DOHH2 (cell line): ENCODE measurements at regions not wholly inside any gene's neighbourhood (a gene's known extent, or its start where the extent isn't known, plus 50 kb on each side); places are given as distances from the start of the nearest gene placed in this dataset.

ENCODE experiments used
- H3F3A ChIP-seq: fragments of 200-600 bp; sonication (generic), shearing (Covaris generic); 2 replicates; pipeline ENCODE4 v1.6.0; 2016; ENCODE audit warnings: antibody characterized with exemption, mild to moderate bottlenecking; ENCODE audit not compliant: control insufficient read depth, insufficient read depth
- H3K27ac ChIP-seq: fragments of 200-600 bp; sonication (generic); 2 replicates; pipeline ENCODE4 v1.5.1; 2014; ENCODE audit warnings: low read depth, mild to moderate bottlenecking, low read length, moderate library complexity
- H3K27me3 ChIP-seq: fragments of 200-600 bp; sonication (generic); 2 replicates; pipeline ENCODE4 v1.6.1; 2014; ENCODE audit warnings: mild to moderate bottlenecking, low read length, mixed read lengths; ENCODE audit not compliant: control insufficient read depth
- H3K36me3 ChIP-seq: fragments of 200-600 bp; sonication (generic); 2 replicates; pipeline ENCODE4 v1.6.1; 2014; ENCODE audit warnings: mild to moderate bottlenecking, low read length, moderate library complexity, mixed read lengths; ENCODE audit not compliant: control insufficient read depth
- H3K4me1 ChIP-seq: fragments of 200-600 bp; sonication (generic); 2 replicates; pipeline ENCODE4 v1.6.1; 2014; ENCODE audit warnings: mild to moderate bottlenecking, low read length, mixed read lengths; ENCODE audit not compliant: control insufficient read depth
- H3K4me2 ChIP-seq: fragments of 200-600 bp; sonication (generic); 2 replicates; pipeline ENCODE4 v1.6.0; 2014; ENCODE audit warnings: mild to moderate bottlenecking, low read length, moderate library complexity
- H3K4me3 ChIP-seq: fragments of 200-600 bp; sonication (generic); 2 replicates; pipeline ENCODE4 v1.5.1; 2014; ENCODE audit warnings: mild to moderate bottlenecking, low read length, mixed read lengths
- H3K79me2 ChIP-seq: fragments of 200-600 bp; sonication (generic); 2 replicates; pipeline ENCODE4 v1.6.1; 2014; ENCODE audit warnings: mild to moderate bottlenecking, low read length, mixed read lengths; ENCODE audit not compliant: control insufficient read depth
- H3K9me2 ChIP-seq: fragments of 200-600 bp; sonication (generic); replicated peaks from 2 replicates; pipeline ENCODE4 v1.6.1; 2014; ENCODE audit warnings: mild to moderate bottlenecking, low read length, mixed read lengths; ENCODE audit not compliant: control insufficient read depth
- H3K9me3 ChIP-seq: fragments of 200-600 bp; sonication (generic); 2 replicates; pipeline ENCODE4 v1.6.1; 2014; ENCODE audit warnings: antibody characterized with exemption, low read length, mixed read lengths; ENCODE audit not compliant: control insufficient read depth, insufficient read depth
- H4K20me1 ChIP-seq: fragments of 200-600 bp; sonication (generic); 2 replicates; pipeline ENCODE4 v1.6.0; 2014; ENCODE audit warnings: low read depth, mild to moderate bottlenecking, antibody characterized with exemption, low read length, moderate library complexity; ENCODE audit not compliant: control insufficient read depth, insufficient read depth
- CTCF ChIP-seq: fragments of 200-600 bp; sonication (generic); IDR thresholded peaks from one replicate; pipeline ENCODE4 v1.5.1; 2014; ENCODE audit warnings: antibody characterized with exemption, mild to moderate bottlenecking, low read depth, low read length; ENCODE audit not compliant: poor library complexity, severe bottlenecking
- EZH2phosphoT487 ChIP-seq: fragments of 200-600 bp; sonication (generic); IDR thresholded peaks from 2 replicates; pipeline ENCODE4 v1.6.1; 2017; ENCODE audit warnings: borderline replicate concordance, mild to moderate bottlenecking, antibody characterized with exemption, low read length, moderate library complexity, mixed read lengths

DNA sequence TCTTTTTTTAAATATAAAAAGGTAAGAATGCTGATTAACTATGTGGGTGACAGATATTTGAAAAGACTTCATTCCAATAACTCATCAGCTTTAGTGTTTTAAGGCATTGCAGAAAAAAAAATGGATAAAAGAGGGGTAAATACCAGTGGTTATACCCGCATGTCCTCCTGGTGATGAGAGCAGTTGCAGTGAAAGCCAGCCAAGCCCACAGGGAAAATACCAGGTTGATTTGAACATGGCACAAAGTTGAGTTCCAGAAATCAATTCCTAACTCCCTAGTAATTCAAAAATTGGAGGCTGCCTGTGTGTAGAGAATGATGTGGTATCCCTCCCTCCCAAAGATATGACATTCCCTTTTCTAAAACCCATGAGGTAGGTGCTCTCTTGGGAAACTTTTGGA is 453.2 kb upstream of the SOX9 start:
- Histone ChIP-seq H3F3A (no peaks in the 10 kb centered on the region), H3K27me3 (no peaks in the 10 kb centered on the region), H3K79me2 (no peaks in the 10 kb centered on the region), H3K36me3 (no peaks in the 10 kb centered on the region), H4K20me1 (no peaks in the 10 kb centered on the region), H3K4me1 (no peaks in the 10 kb centered on the region), H3K4me2 (no peak overlapping the region), H3K9me3 (no peaks in the 10 kb centered on the region), H3K9me2 (no peaks in the 10 kb centered on the region), H3K4me3 (no peak overlapping the region), H3K27ac (no peak overlapping the region)
- TF ChIP-seq EZH2phosphoT487, result no peak
- TF ChIP-seq CTCF, result no peak

- H3K27ac ChIP-seq, result no peak overlapping the region
- no peaks in the 10 kb centered on the region for H3K9me2 ChIP-seq
- no peak overlapping the region for H3K4me3 ChIP-seq
- no peaks in the 10 kb centered on the region for H3K79me2 ChIP-seq
- no peaks in the 10 kb centered on the region for H3K9me3 ChIP-seq
- H3F3A ChIP-seq, result no peaks in the 10 kb centered on the region
- no peak overlapping the region for H3K4me2 ChIP-seq
- H3K27me3 ChIP-seq, result no peaks in the 10 kb centered on the region
- H4K20me1 ChIP-seq, result no peaks in the 10 kb centered on the region
- TF ChIP-seq CTCF (no peak), EZH2phosphoT487 (no peak)
- H3K4me1 ChIP-seq, result no peaks in the 10 kb centered on the region
- no peaks in the 10 kb centered on the region for H3K36me3 ChIP-seq
These were observed 452.0 kb upstream of the SOX9 start for GRCh38 chr17:71668807-71669206.

DNA sequence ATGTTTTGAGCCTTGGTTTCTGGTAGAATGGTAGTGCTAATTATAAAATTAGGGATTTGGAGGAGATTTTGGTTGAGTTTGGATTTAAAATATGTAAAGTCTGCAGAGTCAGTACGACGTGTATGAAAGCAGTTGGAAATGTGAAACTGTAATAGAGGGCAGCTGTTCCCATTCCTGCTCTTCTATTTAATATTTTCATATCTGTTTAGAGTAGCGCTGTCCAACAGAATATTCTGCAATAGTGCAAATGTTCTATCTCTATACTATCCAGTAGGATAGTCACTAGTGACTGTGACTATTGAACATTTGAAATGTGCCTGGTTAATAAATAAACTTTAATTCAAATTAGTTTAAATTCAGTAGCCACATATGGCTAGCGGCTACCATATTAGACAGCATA is 443.4 kb upstream of the SOX9 start:
- Histone ChIP-seq H3K9me3 (no peaks in the 10 kb centered on the region), H3K79me2 (no peaks in the 10 kb centered on the region), H3K27me3 (no peaks in the 10 kb centered on the region), H3K4me1 (no peaks in the 10 kb centered on the region), H3K4me2 (no peak overlapping the region), H4K20me1 (no peaks in the 10 kb centered on the region), H3K9me2 (no peaks in the 10 kb centered on the region), H3F3A (no peaks in the 10 kb centered on the region), H3K36me3 (no peaks in the 10 kb centered on the region), H3K4me3 (no peak overlapping the region), H3K27ac (no peak overlapping the region)
- TF ChIP-seq CTCF (no peak), EZH2phosphoT487 (no peak)

DNA sequence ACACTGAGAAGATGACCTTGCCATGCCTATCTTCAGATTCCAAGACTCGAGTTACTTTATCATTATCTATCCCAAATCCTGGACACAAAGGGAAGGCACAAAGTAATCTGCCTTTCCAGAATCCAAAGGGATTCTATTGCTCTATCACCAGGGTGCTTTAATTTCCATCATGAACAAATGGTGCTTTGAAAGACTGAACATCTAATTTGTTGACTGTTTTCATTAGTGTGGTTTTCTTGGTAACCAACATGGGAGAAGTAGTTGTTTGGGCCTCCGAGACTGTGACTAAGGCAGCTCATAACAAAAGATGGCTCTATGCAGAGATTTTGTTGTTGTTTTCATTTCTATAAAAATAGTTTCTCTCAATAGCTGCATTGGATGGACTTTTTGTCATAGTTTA is 441.0 kb upstream of the SOX9 start:
- Histone ChIP-seq H3K36me3 (no peaks in the 10 kb centered on the region), H3K9me2 (no peaks in the 10 kb centered on the region), H3K4me2 (no peak overlapping the region), H4K20me1 (no peaks in the 10 kb centered on the region), H3K79me2 (no peaks in the 10 kb centered on the region), H3K4me3 (no peak overlapping the region), H3F3A (no peaks in the 10 kb centered on the region), H3K27me3 (no peaks in the 10 kb centered on the region), H3K27ac (no peak overlapping the region), H3K4me1 (no peaks in the 10 kb centered on the region), H3K9me3 (no peaks in the 10 kb centered on the region)
- no peak for TF ChIP-seq CTCF
- no peak for TF ChIP-seq EZH2phosphoT487
